Mucosa of descending colon (tissue), 3 donors: ENCODE measurements at regions not wholly inside any gene's neighbourhood (a gene's known extent, or its start where the extent isn't known, plus 50 kb on each side); places are given as distances from the start of the nearest gene placed in this dataset.

ENCODE experiments used
- ATAC-seq: fragments of 200-7000 bp; cut with Tn5 transposase; one replicate; pipeline ENCODE4 v1.9.1; 2020; ENCODE audit warnings: mild to moderate bottlenecking, moderate library complexity
- DNase-seq, 3 donors: peaks; one replicate each; pipeline ENCODE4 v3.0.0-alpha.2; 2020
- H3K36me3 ChIP-seq: fragments of 200-600 bp; one replicate; pipeline ENCODE4 v1.8.0; 2021; ENCODE audit warnings: low read depth, mild to moderate bottlenecking
- H3K4me1 ChIP-seq: fragments of 200-600 bp; one replicate; pipeline ENCODE4 v1.8.0; 2021; ENCODE audit warnings: low read depth, mild to moderate bottlenecking
- H3K4me3 ChIP-seq: fragments of 200-600 bp; one replicate; pipeline ENCODE4 v1.8.0; 2021; ENCODE audit warnings: mild to moderate bottlenecking
- H3K9me3 ChIP-seq: fragments of 200-600 bp; one replicate; pipeline ENCODE4 v1.8.0; 2021; ENCODE audit warnings: mild to moderate bottlenecking
- CTCF ChIP-seq: fragments of 200-600 bp; IDR thresholded peaks from one replicate; pipeline ENCODE4 v1.8.0; 2022; ENCODE audit warnings: antibody characterized with exemption, mild to moderate bottlenecking
- intact Hi-C, 2 donors: fragments of 100-400 bp; cut with DNase I in 1 of 2; cut with micrococcal nuclease in 1 of 2; formaldehyde crosslinking; loops; one replicate each; pipeline versions ENCODE4 v1.11.0 to v1.11.1; 2022; cut with DNase I, micrococcal nuclease
- donor health status: DM: no; HTN: no; CAD: no; lungs with moderate emphysema.
- donor health status: DM: no; HTN: no; CAD: no.
- donor health status: DM: no; HTN: yes; CAD: no.

GRCh38 chr19:28045621-28046020, 1167.3 kb downstream of the UQCRFS1 start:
- Histone ChIP-seq H3K9me3 (no peaks in the 10 kb centered on the region), H3K4me3 (no peak overlapping the region), H3K4me1 (no peaks in the 10 kb centered on the region), H3K36me3 (no peaks in the 10 kb centered on the region)
- no peak for TF ChIP-seq CTCF
- intact Hi-C loops = no loop called here
- ATAC-seq = no peak
- no peak for DNase-seq

- DNase-seq = no peak
- H3K4me1 ChIP-seq = no peaks in the 10 kb centered on the region
- TF ChIP-seq CTCF = no peak
- H3K9me3 ChIP-seq = no peaks in the 10 kb centered on the region
- no peaks in the 10 kb centered on the region for H3K36me3 ChIP-seq
- ATAC-seq = no peak
- H3K4me3 ChIP-seq = no peak overlapping the region
- intact Hi-C loops = no loop called here
Measured at GRCh38 chr19:28044477-28044876, 1168.5 kb downstream of the UQCRFS1 start.

- H3K9me3 ChIP-seq = no peaks in the 10 kb centered on the region
- TF ChIP-seq CTCF = no peak
- intact Hi-C loops = no loop called here
- H3K36me3 ChIP-seq = no peaks in the 10 kb centered on the region
- no peak overlapping the region for H3K4me3 ChIP-seq
- no peak for DNase-seq
- no peak for ATAC-seq
- no peaks in the 10 kb centered on the region for H3K4me1 ChIP-seq
Measured at GRCh38 chr19:28042516-28042915, 1170.4 kb downstream of the UQCRFS1 start.

GRCh38 chr19:28039677-28040381, 1173.1 kb downstream of the UQCRFS1 start:
- intact Hi-C loops = no loop called here
- DNase-seq = no peak
- Histone ChIP-seq H3K4me1 (no peaks in the 10 kb centered on the region), H3K4me3 (no peak overlapping the region), H3K36me3 (no peaks in the 10 kb centered on the region), H3K9me3 (no peaks in the 10 kb centered on the region)
- ATAC-seq = peak; percentile 16
- TF ChIP-seq CTCF = no peak

- intact Hi-C loops = no loop called here
- no peaks in the 10 kb centered on the region for H3K36me3 ChIP-seq
- H3K4me3 ChIP-seq = no peak overlapping the region
- no peak for TF ChIP-seq CTCF
- DNase-seq (no peak), ATAC-seq (no peak)
- H3K9me3 ChIP-seq = no peaks in the 10 kb centered on the region
- H3K4me1 ChIP-seq = no peaks in the 10 kb centered on the region
Measured at GRCh38 chr19:28037186-28037585, 1175.8 kb downstream of the UQCRFS1 start.

- no peak overlapping the region for H3K4me3 ChIP-seq
- no peak for DNase-seq
- TF ChIP-seq CTCF = no peak
Measured at GRCh38 chr19:28036486-28036885, 1176.5 kb downstream of the UQCRFS1 start.

More at GRCh38 chr19:28036486-28036885, 1176.5 kb downstream of the UQCRFS1 start:
- ATAC-seq = no peak
- Histone ChIP-seq H3K4me1 (no peaks in the 10 kb centered on the region), H3K36me3 (no peaks in the 10 kb centered on the region), H3K9me3 (no peaks in the 10 kb centered on the region)
- intact Hi-C loops = no loop called here
